H54 (cell line): ENCODE measurements at regions not wholly inside any gene's neighbourhood (a gene's known extent, or its start where the extent isn't known, plus 50 kb on each side); places are given as distances from the start of the nearest gene placed in this dataset.

Experiments
- DNase-seq: peaks from one replicate; pipeline ENCODE4 v3.0.0; 2011; ENCODE audit warnings: low spot score, mixed read lengths; ENCODE audit not compliant: insufficient read length
- FAIRE-seq: peaks from 3 replicates; lab custom pipeline; 2011; peaks lifted over from hg19 to GRCh38; lab: Jason Lieb, UNC
- POLR2A ChIP-seq: IDR thresholded peaks from 2 replicates; pipeline ENCODE4 v1.6.1; 2011; ENCODE audit warnings: low read depth, mild to moderate bottlenecking, low read length

- FAIRE-seq = no peak
- TF ChIP-seq POLR2A = no peak
Measured at GRCh38 chr6:12366731-12367130, 76.6 kb downstream of the EDN1 start.

GRCh38 chr6:12367412-12367811, 77.3 kb downstream of the EDN1 start:
- DNase-seq (no peak), FAIRE-seq (no peak)
- no peak for TF ChIP-seq POLR2A

More at GRCh38 chr6:12366731-12367130, 76.6 kb downstream of the EDN1 start:
- DNase-seq = no peak

GRCh38 chr6:12369355-12369754, 79.2 kb downstream of the EDN1 start:
- TF ChIP-seq POLR2A = no peak
- FAIRE-seq = no peak
- no peak for DNase-seq

GRCh38 chr6:12369781-12370262, 79.7 kb downstream of the EDN1 start:
- DNase-seq = no peak
- no peak for TF ChIP-seq POLR2A
- no peak for FAIRE-seq

GRCh38 chr6:12371151-12371550, 81.0 kb downstream of the EDN1 start:
- FAIRE-seq = no peak
- no peak for TF ChIP-seq POLR2A
- DNase-seq = no peak

- FAIRE-seq = peak; percentile 88
- no peak for TF ChIP-seq POLR2A
- no peak for DNase-seq
Measured at GRCh38 chr6:12371641-12372146, 81.5 kb downstream of the EDN1 start.

- DNase-seq = no peak
- no peak for TF ChIP-seq POLR2A
- FAIRE-seq = no peak
Measured at GRCh38 chr6:12379181-12379580, 89.0 kb downstream of the EDN1 start.

- FAIRE-seq = peak; percentile 23
- no peak for DNase-seq
- no peak for TF ChIP-seq POLR2A
Measured at GRCh38 chr6:12381587-12381986, 91.4 kb downstream of the EDN1 start.

- DNase-seq (no peak), FAIRE-seq (no peak)
- TF ChIP-seq POLR2A = no peak
Measured at GRCh38 chr6:12383448-12383847, 93.3 kb downstream of the EDN1 start.

GRCh38 chr6:12384357-12384912, 94.3 kb downstream of the EDN1 start:
- DNase-seq (no peak), FAIRE-seq (no peak)
- TF ChIP-seq POLR2A = no peak

GRCh38 chr6:12385316-12385715, 95.2 kb downstream of the EDN1 start:
- no peak for DNase-seq
- no peak for TF ChIP-seq POLR2A
- FAIRE-seq = no peak

- no peak for TF ChIP-seq POLR2A
- FAIRE-seq (peak; percentile 43), DNase-seq (no peak)
Measured at GRCh38 chr6:12386816-12387215, 96.7 kb downstream of the EDN1 start.

GRCh38 chr6:12391472-12391871, 101.3 kb downstream of the EDN1 start:
- DNase-seq (no peak), FAIRE-seq (peak; percentile 55)
- TF ChIP-seq POLR2A = no peak

GRCh38 chr6:12392490-12392889, 102.3 kb downstream of the EDN1 start:
- DNase-seq = no peak
- FAIRE-seq = no peak
- TF ChIP-seq POLR2A = no peak

GRCh38 chr6:12393100-12393499, 102.9 kb downstream of the EDN1 start:
- no peak for TF ChIP-seq POLR2A
- no peak for DNase-seq
- no peak for FAIRE-seq
